T47D (cell line): ENCODE measurements at regions not wholly inside any gene's neighbourhood (a gene's known extent, or its start where the extent isn't known, plus 50 kb on each side); places are given as distances from the start of the nearest gene placed in this dataset.

Experiments
- DNase-seq, 2 experiments: peaks; one replicate each; pipeline versions ENCODE4 v3.0.0 to v3.0.0-alpha.2; 2011 to 2012; ENCODE audit warnings: low read depth in 1 of 2, low spot score in 1 of 2
- JUND ChIP-seq: IDR thresholded peaks from 2 replicates; pipeline ENCODE4 v1.6.1; 2012; ENCODE audit warnings: low read depth
- in situ Hi-C: cut with HindIII; loops from 2 replicates; pipeline ENCODE4 v1.10.0; 2016; ENCODE audit warnings: low sequenced_read_pairs, low pct_unique_long_range_greater_than_20kb

- in situ Hi-C loops: no loop called here
- no peak for TF ChIP-seq JUND
- DNase-seq: no peak
Measured at GRCh38 chr17:33972763-33973162, 282.3 kb upstream of the CCL2 start.

- TF ChIP-seq JUND: no peak
- no peak for DNase-seq
- in situ Hi-C loops: no loop called here
Measured at GRCh38 chr17:33973491-33973890, 281.6 kb upstream of the CCL2 start.

GRCh38 chr17:33974276-33974675 lies 280.8 kb upstream of the CCL2 start:
- in situ Hi-C loops: no loop called here
- TF ChIP-seq JUND: no peak
- DNase-seq: no peak

GRCh38 chr17:33976831-33977230 lies 278.3 kb upstream of the CCL2 start:
- TF ChIP-seq JUND: no peak
- no peak for DNase-seq
- in situ Hi-C loops: no loop called here

- no peak for TF ChIP-seq JUND
- no peak for DNase-seq
- in situ Hi-C loops: no loop called here
Measured at GRCh38 chr17:33977729-33978514, 277.2 kb upstream of the CCL2 start.

- in situ Hi-C loops: no loop called here
- TF ChIP-seq JUND: no peak
- DNase-seq: no peak
Measured at GRCh38 chr17:33978889-33979288, 276.2 kb upstream of the CCL2 start.

- TF ChIP-seq JUND: no peak
- DNase-seq: no peak
- in situ Hi-C loops: no loop called here
Measured at GRCh38 chr17:33980193-33980592, 274.9 kb upstream of the CCL2 start.

- in situ Hi-C loops: no loop called here
- no peak for TF ChIP-seq JUND
- DNase-seq: no peak
Measured at GRCh38 chr17:33981711-33982601, 273.1 kb upstream of the CCL2 start.

GRCh38 chr17:33982909-33983308 lies 272.2 kb upstream of the CCL2 start:
- in situ Hi-C loops: no loop called here

GRCh38 chr17:33983824-33984574 lies 271.1 kb upstream of the CCL2 start:
- no peak for TF ChIP-seq JUND
- DNase-seq: no peak
- in situ Hi-C loops: no loop called here

More at GRCh38 chr17:33982909-33983308, 272.2 kb upstream of the CCL2 start:
- TF ChIP-seq JUND: no peak
- no peak for DNase-seq

GRCh38 chr17:33986088-33986487 lies 269.0 kb upstream of the CCL2 start:
- no peak for DNase-seq
- in situ Hi-C loops: no loop called here
- TF ChIP-seq JUND: no peak

GRCh38 chr17:33986566-33986965 lies 268.5 kb upstream of the CCL2 start:
- no peak for DNase-seq
- TF ChIP-seq JUND: no peak
- in situ Hi-C loops: no loop called here
